ENCODE measurements at regions not wholly inside any gene's neighbourhood (a gene's known extent, or its start where the extent isn't known, plus 50 kb on each side); places are given as distances from the start of the nearest gene placed in this dataset.

GRCh38 chr9:89841456-89841855 lies 236.6 kb downstream of the GADD45G start:
- H3K9me3 Mint-ChIP-seq = no peaks in the 10 kb centered on the region
- no peak for ATAC-seq

GRCh38 chr9:89842267-89842768 lies 237.5 kb downstream of the GADD45G start:
- Mint-ChIP-seq H3K9me3 (no peaks in the 10 kb centered on the region), H3K27me3 (ENCODE audit: low read depth) (peaks cover 2% of the 10 kb centered on the region), H3K4me1 (ENCODE audit: low read depth) (no peaks in the 10 kb centered on the region), H3K4me3 (no peak overlapping the region), H3K36me3 (ENCODE audit: insufficient read depth) (no peaks in the 10 kb centered on the region)
- ATAC-seq (no peak), DNase-seq (no peak)

More at GRCh38 chr9:89841456-89841855, 236.6 kb downstream of the GADD45G start:
- Mint-ChIP-seq H3K4me1 (ENCODE audit: low read depth) (no peaks in the 10 kb centered on the region), H3K27me3 (ENCODE audit: low read depth) (peaks cover 2% of the 10 kb centered on the region), H3K36me3 (ENCODE audit: insufficient read depth) (no peaks in the 10 kb centered on the region), H3K4me3 (no peak overlapping the region)
- DNase-seq = no peak

- Mint-ChIP-seq H3K36me3 (ENCODE audit: insufficient read depth) (no peaks in the 10 kb centered on the region), H3K4me1 (ENCODE audit: low read depth) (no peaks in the 10 kb centered on the region), H3K9me3 (no peaks in the 10 kb centered on the region), H3K27me3 (ENCODE audit: low read depth) (peaks cover 2% of the 10 kb centered on the region), H3K4me3 (no peak overlapping the region)
- ATAC-seq = no peak
- DNase-seq = no peak
These were observed 238.3 kb downstream of the GADD45G start for GRCh38 chr9:89843074-89843473.

DNA sequence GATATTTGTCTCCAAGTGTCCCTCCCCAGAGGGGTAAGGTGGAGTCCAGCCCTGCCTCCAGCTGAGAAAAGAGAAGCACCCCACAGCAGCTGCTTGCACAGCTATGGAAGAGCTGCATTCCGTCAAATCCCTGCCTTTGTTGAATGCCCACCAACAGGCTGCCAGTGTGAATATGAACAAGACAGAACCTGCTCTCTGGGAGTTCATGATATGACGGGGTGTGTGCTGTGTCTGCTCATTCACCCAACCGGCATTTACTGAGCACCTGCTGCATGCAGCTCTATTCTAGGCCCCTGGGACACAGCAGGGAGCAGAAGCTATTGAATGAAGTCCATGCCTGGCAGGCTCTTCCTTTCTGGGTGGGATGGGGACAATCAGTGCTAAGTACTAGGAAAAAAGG lies 238.8 kb downstream of the GADD45G start:
- no peaks in the 10 kb centered on the region for H3K36me3 Mint-ChIP-seq (ENCODE audit: insufficient read depth)
- no peaks in the 10 kb centered on the region for H3K9me3 Mint-ChIP-seq
- DNase-seq (no peak), ATAC-seq (no peak)
- no peak overlapping the region for H3K4me3 Mint-ChIP-seq
- peaks cover 2% of the 10 kb centered on the region for H3K27me3 Mint-ChIP-seq (ENCODE audit: low read depth)
- H3K4me1 Mint-ChIP-seq (ENCODE audit: low read depth) = no peaks in the 10 kb centered on the region

DNA sequence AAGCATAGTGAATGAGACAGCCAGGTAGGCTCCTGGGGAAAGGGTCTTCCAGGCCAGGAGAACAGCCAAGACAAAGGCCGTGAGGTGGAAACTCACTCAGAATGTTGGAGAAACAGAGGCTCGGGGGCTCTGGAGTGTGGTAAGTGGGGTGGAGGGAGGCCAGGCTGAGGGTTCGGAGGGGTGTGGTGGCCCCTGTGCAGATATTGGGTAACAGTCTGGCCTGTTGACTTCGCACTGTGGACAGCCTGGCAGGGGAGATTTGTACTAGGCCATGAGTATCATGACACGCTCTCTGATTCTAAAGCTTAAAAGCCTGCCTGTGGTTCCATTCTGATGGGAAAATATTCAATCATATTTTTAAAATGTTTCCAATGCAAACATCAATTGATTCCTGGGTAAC lies 239.3 kb downstream of the GADD45G start:
- no peaks in the 10 kb centered on the region for H3K36me3 Mint-ChIP-seq (ENCODE audit: insufficient read depth)
- H3K4me1 Mint-ChIP-seq (ENCODE audit: low read depth) = no peaks in the 10 kb centered on the region
- no peak for DNase-seq
- no peak overlapping the region for H3K4me3 Mint-ChIP-seq
- no peaks in the 10 kb centered on the region for H3K9me3 Mint-ChIP-seq
- H3K27me3 Mint-ChIP-seq (ENCODE audit: low read depth) = peaks cover 2% of the 10 kb centered on the region
- no peak for ATAC-seq

GRCh38 chr9:89844535-89844934 lies 239.7 kb downstream of the GADD45G start:
- H3K4me1 Mint-ChIP-seq (ENCODE audit: low read depth) = no peaks in the 10 kb centered on the region
- peaks cover 2% of the 10 kb centered on the region for H3K27me3 Mint-ChIP-seq (ENCODE audit: low read depth)
- H3K4me3 Mint-ChIP-seq = no peak overlapping the region
- no peaks in the 10 kb centered on the region for H3K9me3 Mint-ChIP-seq
- no peaks in the 10 kb centered on the region for H3K36me3 Mint-ChIP-seq (ENCODE audit: insufficient read depth)
- DNase-seq (no peak), ATAC-seq (no peak)

GRCh38 chr9:89845321-89845720 lies 240.5 kb downstream of the GADD45G start:
- Mint-ChIP-seq H3K4me3 (no peak overlapping the region), H3K9me3 (no peaks in the 10 kb centered on the region)
- no peak for ATAC-seq

DNA sequence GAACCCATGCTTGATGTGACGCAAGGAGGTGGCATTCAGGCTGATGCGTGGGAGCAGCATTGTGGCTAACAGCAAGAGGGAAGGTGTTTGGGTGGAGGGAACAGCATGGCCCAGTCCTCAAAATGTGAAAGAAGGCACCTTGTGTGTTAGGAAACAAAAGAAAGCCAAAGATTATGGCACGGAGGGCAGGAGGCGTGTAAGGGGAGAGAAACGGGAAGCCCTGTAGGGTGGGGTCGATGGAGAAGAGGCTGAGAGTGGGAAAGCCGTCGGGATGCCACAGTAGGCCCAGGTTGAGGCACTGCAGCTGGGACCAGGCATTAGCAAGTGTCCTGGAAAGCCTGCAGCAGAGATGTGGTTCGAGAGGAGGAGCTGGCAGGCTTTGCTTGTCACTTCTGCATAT lies 241.1 kb downstream of the GADD45G start:
- no peaks in the 10 kb centered on the region for H3K9me3 Mint-ChIP-seq
- ATAC-seq (no peak), DNase-seq (no peak)
- H3K36me3 Mint-ChIP-seq (ENCODE audit: insufficient read depth) = no peaks in the 10 kb centered on the region
- H3K4me1 Mint-ChIP-seq (ENCODE audit: low read depth) = no peaks in the 10 kb centered on the region
- peaks cover 2% of the 10 kb centered on the region for H3K27me3 Mint-ChIP-seq (ENCODE audit: low read depth)
- H3K4me3 Mint-ChIP-seq = no peak overlapping the region

More at GRCh38 chr9:89845321-89845720, 240.5 kb downstream of the GADD45G start:
- Mint-ChIP-seq H3K36me3 (ENCODE audit: insufficient read depth) (no peaks in the 10 kb centered on the region), H3K27me3 (ENCODE audit: low read depth) (peaks cover 2% of the 10 kb centered on the region), H3K4me1 (ENCODE audit: low read depth) (no peaks in the 10 kb centered on the region)
- DNase-seq = no peak

DNA sequence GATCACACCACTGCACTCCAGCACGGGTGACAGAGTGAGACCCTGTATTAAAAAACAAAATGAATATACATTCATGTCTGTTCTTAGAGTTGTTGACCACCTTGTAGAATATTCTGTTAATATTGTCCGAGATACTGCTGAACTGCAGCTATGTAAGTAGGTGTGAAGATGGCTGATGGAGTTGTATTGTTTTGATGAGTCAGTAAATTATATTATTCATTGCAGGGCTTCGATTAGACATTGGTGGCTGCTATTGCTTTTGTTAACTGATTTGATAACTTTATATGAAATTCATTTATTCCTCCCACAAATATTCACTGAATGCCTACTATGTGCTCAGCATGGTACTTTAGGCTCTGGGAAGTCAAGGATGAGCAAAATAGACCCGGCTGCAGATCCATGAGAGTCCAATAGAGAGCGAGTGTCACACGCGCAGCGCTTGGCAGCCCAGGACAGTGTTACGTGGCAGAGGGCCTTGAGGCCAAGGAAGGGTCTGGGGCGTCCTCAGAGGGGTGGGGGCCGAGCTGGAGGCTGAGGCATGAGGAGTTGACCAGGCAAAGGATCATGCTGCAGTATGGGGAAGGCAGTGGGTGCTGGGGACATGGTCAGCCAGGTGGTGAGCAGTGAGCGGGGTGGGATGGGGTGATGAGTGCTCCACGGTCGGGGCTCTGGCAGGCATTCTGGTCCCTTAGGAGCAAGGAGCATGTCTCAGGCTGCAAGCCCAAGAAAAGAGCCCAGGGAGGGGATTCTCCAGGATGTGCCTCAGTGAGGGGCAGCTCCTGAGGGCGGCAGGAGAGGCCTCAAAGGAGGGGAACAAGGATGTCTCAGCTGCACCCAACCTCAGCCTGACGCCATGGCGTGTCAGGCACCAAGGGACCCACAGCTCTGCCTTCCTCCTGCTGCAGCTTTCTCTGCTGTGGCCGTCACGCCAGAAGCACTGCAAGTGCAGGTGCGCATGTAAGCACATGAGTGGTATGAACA lies 243.5 kb downstream of the GADD45G start:
- no peaks in the 10 kb centered on the region for H3K4me1 Mint-ChIP-seq (ENCODE audit: low read depth)

GRCh38 chr9:89849096-89849495 lies 244.3 kb downstream of the GADD45G start:
- Mint-ChIP-seq H3K9me3 (no peaks in the 10 kb centered on the region), H3K4me3 (no peak overlapping the region), H3K36me3 (ENCODE audit: insufficient read depth) (no peaks in the 10 kb centered on the region), H3K4me1 (ENCODE audit: low read depth) (no peaks in the 10 kb centered on the region), H3K27me3 (ENCODE audit: low read depth) (no peaks in the 10 kb centered on the region)
- ATAC-seq (no peak), DNase-seq (no peak)

More for the DNA sequence above, 243.5 kb downstream of the GADD45G start:
- DNase-seq (no peak), ATAC-seq (no peak)
- Mint-ChIP-seq H3K4me3 (no peak overlapping the region), H3K36me3 (ENCODE audit: insufficient read depth) (no peaks in the 10 kb centered on the region), H3K27me3 (ENCODE audit: low read depth) (no peaks in the 10 kb centered on the region), H3K9me3 (no peaks in the 10 kb centered on the region)

GRCh38 chr9:89850153-89850552 lies 245.3 kb downstream of the GADD45G start:
- DNase-seq (no peak), ATAC-seq (no peak)
- H3K36me3 Mint-ChIP-seq (ENCODE audit: insufficient read depth) = no peaks in the 10 kb centered on the region
- H3K4me1 Mint-ChIP-seq (ENCODE audit: low read depth) = no peaks in the 10 kb centered on the region
- no peak overlapping the region for H3K4me3 Mint-ChIP-seq
- H3K27me3 Mint-ChIP-seq (ENCODE audit: low read depth) = no peaks in the 10 kb centered on the region
- H3K9me3 Mint-ChIP-seq = no peaks in the 10 kb centered on the region

DNA sequence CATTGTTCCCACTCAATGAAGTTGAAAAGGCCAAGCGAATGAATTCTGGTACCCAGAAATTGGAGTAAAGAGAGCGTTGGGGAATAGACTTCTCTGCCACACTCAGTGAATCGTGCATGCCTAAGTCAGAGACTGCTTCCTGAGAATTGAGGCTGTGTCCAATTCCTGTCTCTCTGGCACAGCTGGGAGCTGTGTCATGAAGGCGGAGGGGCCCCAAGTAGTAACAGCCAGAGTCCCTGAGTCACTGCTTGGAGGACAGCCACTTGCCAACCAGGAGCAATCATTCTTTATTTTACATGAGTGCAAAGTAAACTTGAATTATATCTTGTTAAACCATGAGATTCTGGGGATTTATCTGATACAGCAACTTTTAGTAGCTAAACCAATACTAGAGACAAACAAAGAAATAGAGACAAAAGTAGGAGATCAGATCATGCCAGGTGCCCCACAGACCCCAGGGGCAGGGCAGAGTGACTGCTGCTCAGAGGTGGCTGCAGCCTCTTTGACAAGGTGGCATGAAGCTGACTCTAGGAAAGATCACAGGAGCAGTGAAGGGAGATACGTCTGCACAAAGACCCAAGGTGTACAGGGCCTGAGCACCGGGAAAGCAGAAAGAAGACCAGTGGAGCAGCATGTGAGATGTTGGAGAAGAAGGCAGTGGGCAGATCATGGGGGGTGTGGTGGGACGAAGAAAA lies 246.0 kb downstream of the GADD45G start:
- ATAC-seq (no peak), DNase-seq (no peak)
- no peaks in the 10 kb centered on the region for H3K27me3 Mint-ChIP-seq (ENCODE audit: low read depth)
- no peaks in the 10 kb centered on the region for H3K36me3 Mint-ChIP-seq (ENCODE audit: insufficient read depth)
- H3K9me3 Mint-ChIP-seq = no peaks in the 10 kb centered on the region
- no peak overlapping the region for H3K4me3 Mint-ChIP-seq
- no peaks in the 10 kb centered on the region for H3K4me1 Mint-ChIP-seq (ENCODE audit: low read depth)

DNA sequence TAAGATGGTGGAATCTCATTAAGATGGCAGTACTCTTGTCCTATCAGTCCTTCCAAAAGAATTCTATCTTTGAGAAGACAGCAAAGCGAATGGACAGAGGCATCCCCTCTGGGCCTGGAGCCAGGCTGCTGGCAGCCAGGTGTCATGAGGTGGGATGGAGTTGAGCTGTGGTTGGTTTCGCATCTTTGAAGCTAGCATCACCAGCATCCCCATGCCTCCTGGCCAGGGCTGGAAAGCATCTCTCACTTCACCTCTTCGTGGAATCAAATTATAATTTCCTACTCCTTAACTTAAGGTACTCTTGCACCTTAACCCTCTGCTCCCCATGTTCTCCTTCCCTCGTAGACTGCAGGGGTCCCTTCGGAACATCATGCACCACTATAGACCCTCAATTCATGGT lies 248.3 kb downstream of the GADD45G start:
- Mint-ChIP-seq H3K4me3 (no peak overlapping the region), H3K36me3 (ENCODE audit: insufficient read depth) (no peaks in the 10 kb centered on the region), H3K27me3 (ENCODE audit: low read depth) (no peaks in the 10 kb centered on the region), H3K9me3 (no peaks in the 10 kb centered on the region), H3K4me1 (ENCODE audit: low read depth) (no peaks in the 10 kb centered on the region)
- ATAC-seq (no peak), DNase-seq (no peak)

DNA sequence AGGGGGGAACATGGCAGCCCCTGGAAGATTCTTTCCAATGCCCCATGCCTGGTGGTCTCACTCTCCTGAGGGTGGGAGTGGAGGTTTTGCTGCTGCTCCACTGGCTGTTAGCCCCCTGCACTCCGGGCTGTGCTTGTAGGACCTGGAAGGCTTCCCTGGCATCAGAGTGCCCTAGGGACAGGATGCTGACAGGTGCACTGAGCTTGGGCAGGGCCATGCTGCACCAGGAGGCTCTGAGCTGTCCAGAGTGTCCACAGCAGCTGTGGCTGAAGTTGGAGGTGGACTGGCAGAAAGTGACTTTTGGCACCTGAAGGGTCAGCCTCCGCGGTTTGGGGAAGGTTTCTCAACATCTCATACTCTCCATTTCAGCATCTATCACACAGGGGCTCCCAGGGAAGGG lies 249.1 kb downstream of the GADD45G start:
- Mint-ChIP-seq H3K9me3 (no peaks in the 10 kb centered on the region), H3K4me3 (no peak overlapping the region), H3K4me1 (ENCODE audit: low read depth) (peaks cover 2% of the 10 kb centered on the region), H3K36me3 (ENCODE audit: insufficient read depth) (no peaks in the 10 kb centered on the region), H3K27me3 (ENCODE audit: low read depth) (no peaks in the 10 kb centered on the region)
- DNase-seq (no peak), ATAC-seq (no peak)

Data from activated T-cell treated with anti-CD3 and anti-CD28 coated beads, Interleukin-2, amount 50 U/mL, for 4 hours (primary cell).